ENCODE measurements at regions not wholly inside any gene's neighbourhood (a gene's known extent, or its start where the extent isn't known, plus 50 kb on each side); places are given as distances from the start of the nearest gene placed in this dataset.

DNA sequence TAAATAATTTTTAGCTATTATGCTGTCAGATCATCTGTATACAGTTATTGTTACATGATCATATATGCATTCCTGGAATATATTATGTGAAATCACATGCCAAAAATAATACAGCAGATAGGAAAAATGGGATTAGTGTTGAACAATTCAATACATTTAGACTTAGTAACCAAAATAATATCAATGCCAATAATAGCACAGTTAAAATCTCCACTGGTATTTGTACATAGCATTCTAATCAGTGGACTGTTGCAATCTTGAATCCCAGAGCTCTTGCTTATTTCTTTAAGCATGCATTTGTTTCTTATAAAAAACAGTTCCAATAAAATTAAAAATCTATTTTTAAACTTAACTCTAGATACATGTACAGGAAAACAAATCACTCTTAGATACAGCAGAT is 2772.2 kb downstream of the PCDH9 start:
- TF ChIP-seq, protein P1, sequence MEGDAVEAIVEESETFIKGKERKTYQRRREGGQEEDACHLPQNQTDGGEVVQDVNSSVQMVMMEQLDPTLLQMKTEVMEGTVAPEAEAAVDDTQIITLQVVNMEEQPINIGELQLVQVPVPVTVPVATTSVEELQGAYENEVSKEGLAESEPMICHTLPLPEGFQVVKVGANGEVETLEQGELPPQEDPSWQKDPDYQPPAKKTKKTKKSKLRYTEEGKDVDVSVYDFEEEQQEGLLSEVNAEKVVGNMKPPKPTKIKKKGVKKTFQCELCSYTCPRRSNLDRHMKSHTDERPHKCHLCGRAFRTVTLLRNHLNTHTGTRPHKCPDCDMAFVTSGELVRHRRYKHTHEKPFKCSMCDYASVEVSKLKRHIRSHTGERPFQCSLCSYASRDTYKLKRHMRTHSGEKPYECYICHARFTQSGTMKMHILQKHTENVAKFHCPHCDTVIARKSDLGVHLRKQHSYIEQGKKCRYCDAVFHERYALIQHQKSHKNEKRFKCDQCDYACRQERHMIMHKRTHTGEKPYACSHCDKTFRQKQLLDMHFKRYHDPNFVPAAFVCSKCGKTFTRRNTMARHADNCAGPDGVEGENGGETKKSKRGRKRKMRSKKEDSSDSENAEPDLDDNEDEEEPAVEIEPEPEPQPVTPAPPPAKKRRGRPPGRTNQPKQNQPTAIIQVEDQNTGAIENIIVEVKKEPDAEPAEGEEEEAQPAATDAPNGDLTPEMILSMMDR (conservative IDR thresholded peaks at IDR 0.05), result no peak
- TF ChIP-seq ZFX (IDR thresholded peaks at IDR 0.05), result no peak

Data from C4-2B (cell line).